A172 (cell line): ENCODE measurements at regions not wholly inside any gene's neighbourhood (a gene's known extent, or its start where the extent isn't known, plus 50 kb on each side); places are given as distances from the start of the nearest gene placed in this dataset.
"Not testable (repeated sequence)": the region's sequence is repeated elsewhere in the genome, so short reads cannot be mapped to it uniquely, and the experiment has no call there.

Experiments used
- DNase-seq: peaks from one replicate; pipeline ENCODE4 v3.0.0-alpha.2; 2015; ENCODE audit warnings: low spot score

DNA sequence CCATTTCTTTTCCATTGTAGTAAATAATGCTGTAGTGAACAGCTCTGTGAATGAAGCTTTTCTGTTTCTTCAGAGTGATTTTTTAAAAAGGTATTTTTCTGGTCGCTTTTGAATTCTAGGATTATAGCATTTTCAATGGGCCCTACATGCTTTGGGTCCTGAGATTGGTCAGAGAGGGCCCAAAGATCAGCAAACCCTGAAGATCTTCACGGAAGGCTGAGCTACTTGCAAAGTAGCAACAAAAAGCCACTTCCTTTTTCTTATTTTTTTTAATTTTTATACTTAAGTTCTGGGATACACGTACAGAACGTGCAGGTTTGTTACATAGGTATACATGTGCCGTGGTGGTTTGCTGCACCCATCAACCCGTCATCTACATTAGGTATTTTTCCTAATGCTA lies 200.5 kb downstream of the FAT3 start:
- DNase-seq, result no peak

DNA sequence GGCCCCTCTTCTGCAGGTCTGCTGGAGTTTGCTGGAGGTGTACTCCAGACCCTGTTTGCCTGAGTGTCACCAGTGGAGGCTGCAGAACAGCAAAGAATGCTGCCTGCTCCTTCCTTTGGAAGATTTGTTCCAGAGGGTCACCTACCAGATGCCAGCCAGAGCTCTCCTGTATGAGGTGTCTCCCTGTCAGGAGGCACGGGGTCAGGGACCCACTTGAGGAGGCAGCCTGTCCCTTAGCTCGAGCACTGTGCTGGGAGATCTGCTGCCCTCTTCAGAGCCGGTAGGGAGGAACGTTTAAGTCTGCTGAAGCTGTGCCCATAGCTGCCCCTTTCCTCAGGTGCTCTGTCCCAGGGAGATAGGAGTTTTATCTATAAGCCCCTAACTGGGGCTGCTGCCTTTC lies 207.9 kb downstream of the FAT3 start:
- no peak for DNase-seq

DNA sequence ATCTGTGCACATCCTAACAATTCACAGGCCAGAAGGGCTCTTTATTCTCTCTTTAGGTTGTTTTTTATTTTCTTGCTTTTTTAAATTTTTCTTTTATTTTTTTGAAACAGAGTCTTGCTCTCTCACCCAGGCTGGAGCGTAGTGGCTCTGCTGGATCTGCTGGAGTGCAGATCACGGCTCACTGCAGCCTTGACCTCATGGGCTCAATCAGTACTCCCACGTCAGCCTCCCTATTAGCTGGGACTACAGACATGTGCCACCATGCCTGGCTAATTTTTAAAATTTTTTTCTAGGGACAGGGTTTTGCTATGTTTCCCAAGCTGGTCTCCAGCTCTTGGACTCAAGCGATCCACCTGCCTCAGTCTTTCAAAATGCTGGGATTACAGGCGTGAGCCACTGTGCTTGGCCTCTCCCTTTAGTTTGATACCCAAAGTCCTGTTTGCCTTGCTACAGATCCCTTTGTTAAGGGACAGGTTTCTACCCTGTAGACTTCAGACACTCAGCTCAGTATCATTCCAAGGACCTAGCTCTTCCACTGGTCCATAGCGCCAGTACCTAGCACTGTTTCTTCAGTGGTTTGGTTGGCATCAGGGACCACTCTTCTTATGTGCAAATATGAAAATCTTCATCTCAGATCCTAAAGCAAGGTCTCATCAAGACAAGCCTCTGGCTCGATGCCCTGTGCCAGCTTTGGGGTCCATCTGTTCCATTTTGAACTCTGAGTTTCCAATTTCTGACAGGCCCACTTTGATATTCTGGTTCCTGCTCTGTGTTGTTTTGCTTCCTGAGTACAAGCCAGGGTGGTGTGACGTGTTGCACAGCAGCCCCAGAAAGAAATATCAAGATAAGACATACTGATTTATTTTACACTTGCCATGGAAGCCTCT lies 211.7 kb downstream of the FAT3 start:
- no peak for DNase-seq

DNA sequence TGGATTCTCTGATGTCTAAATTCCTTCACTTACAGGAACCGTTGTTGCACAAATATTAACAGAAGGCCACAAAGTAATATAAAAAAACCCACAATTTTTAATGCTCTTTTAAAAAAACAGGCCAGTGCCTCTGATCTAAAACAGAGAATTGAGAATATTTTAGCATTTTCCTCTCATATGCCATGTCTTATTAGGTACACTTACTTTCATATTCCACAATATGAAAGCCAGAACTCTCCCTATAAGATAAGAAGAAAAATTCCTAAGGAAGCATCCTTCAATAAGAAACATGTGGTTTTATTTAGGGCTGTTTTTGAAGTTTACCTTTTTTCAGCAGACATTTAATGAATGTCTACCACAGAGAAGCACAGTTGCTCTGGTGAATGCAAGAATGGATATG lies 214.5 kb downstream of the FAT3 start:
- no peak for DNase-seq

DNA sequence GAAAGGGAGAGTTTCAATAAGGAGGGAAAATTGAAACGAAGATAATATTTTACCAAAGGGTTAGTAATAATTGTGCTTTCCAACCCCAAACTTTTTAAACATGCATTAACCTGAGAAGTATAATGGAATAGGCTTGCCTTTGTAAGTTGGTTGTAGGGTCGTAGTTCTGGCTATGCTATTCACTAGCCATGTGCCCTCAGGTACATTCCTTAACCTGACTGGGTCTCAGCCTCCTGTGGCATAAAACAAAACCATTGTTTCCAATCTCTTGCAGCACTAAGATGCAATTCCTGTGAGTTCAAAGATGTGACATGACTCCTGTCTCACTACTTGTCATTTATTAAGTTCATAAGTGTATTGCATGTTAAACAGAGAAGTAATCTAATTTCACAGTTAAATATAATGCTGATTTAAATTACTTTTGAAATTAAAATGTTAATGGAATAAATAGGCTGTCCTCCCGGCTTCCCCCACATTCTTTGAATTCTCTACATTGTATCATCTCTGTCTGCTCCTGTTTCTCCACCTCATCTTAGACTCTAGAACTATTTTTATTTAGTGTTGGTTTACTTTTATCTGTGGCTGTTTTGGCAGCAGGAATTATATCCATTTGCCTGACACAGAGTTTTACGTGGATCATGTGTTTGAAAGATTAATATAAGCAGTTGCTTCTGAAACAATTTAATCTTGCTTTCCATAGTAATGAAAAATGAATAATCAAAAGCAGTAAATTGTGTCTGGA lies 216.3 kb downstream of the FAT3 start:
- DNase-seq, result no peak

DNA sequence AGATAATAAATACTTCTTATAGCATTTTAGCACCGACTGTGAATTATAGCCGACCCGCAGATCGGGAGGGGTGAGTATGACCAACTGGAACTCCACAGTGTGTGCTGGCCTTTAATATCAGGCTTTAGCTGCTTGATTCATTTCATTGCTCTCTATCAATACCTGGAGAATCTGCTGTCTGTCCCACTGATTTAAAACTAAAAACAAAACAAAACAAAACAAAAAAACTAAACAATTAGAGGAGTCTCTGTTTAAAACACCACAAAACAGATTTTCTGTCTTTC lies 216.8 kb downstream of the FAT3 start:
- no peak for DNase-seq

DNA sequence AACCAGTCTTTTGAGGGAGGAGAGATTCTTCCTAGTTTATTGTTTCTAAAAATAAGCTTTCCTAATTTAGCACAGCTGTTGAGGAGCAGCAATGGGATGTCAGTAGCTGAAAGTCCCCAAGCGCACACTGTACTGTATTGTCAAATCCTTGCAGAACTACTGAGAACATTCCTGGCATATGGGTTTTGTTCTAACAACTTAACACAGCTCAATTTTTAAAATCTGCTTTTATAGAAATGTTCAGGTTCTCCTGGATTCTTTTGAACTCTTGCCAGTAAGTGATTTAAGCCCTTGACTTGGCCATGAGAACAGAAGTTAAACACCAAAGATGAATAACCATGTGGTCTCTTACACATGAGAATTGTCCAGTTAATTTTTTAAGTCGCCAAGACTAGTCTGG lies 218.6 kb downstream of the FAT3 start:
- DNase-seq, result no peak

DNA sequence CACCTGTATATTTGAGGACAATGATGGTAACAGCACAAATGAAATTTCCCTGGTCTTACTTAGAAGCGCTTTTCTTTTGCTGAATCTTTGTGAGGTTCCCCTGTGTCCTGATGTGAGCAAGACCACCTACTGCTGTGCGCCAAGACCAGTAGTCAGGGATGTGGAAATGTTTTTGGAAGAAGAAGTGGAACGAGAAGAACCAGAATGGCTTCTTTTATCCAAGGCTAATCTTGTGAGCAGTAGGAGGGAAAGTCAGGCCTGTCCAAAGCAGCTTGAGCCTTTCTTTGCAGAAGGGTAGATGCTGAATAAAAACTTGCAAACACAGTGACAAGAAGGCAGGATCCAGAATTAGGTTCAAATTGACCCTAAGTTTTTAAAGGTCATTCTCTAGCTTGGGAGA lies 223.0 kb downstream of the FAT3 start:
- no peak for DNase-seq

DNA sequence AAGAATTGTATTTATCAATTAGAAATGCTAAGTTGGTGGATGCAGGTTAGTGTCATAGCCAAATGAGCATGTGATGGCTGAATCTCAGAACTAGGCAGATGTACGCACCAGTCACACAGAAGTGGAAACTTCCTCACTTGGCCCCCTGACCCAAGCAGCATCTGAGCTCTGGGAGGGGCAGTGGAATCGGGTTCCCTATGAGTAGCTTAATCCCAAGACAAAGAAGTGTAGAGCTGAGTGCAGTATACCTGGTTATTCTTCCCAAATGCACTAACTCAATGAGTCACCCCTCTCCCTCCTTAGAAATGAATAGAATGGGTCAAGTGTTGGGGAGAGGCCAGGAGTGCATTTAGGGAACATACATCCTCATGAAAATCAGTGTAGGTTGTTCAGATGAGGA lies 224.6 kb downstream of the FAT3 start:
- DNase-seq, result no peak

DNA sequence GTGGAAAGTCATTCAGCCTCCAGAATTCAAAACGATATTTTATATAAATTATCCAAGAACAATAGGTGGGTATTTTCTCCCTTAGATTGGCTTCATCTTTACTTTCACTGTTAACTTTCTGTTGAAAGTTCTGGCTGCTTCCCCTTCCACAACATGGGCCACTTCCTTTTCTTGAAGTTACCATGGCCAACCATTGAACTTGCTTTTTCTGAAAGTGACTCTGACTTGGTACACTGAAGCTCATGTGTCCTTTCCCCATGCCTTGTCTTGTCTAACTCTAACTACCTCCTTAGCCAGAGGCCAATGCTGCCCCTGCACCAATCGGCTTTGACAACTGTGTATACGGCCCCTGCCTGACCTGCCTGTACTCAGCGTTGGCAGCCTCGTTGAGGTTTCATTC lies 225.2 kb downstream of the FAT3 start:
- DNase-seq, result no peak

DNA sequence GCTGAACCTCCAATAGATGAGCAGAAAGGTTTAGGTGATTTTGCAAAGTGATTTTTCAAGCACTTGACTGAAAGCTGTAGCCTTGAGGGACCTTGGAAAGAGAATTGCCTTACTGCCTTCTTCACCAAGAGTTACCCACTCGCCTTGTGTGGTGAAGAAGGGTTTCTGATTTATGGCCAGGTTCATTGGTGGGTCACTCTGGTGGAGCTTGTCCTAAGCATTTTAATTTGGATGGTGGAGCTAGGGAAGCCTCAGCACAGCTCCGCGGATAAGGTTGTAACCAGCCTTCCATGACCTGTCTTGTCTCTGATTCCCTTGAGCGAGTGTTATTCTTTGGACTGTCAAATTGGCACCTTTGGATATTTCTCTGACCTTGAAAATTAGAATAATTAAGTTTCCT lies 226.4 kb downstream of the FAT3 start:
- DNase-seq, result no peak

DNA sequence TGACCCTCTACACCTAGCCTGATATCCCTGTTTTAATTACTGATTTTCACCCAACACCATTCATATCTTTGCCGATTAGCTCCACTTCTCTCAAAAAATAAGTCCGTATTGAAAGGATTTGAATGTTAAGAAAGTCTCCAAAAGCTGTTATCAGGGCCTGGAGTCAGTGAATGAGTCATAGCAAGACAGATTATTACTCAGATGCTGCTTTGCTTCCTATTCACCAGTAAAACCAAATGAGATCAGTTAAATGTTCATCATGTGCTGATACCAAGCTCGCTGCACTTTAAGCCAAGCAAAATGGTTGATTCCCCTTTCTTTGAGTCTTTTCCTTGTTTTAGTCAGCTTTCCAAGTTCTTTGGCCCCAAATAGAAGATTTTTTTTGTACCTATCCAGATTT lies 228.4 kb downstream of the FAT3 start:
- peak; percentile 70 for DNase-seq

DNA sequence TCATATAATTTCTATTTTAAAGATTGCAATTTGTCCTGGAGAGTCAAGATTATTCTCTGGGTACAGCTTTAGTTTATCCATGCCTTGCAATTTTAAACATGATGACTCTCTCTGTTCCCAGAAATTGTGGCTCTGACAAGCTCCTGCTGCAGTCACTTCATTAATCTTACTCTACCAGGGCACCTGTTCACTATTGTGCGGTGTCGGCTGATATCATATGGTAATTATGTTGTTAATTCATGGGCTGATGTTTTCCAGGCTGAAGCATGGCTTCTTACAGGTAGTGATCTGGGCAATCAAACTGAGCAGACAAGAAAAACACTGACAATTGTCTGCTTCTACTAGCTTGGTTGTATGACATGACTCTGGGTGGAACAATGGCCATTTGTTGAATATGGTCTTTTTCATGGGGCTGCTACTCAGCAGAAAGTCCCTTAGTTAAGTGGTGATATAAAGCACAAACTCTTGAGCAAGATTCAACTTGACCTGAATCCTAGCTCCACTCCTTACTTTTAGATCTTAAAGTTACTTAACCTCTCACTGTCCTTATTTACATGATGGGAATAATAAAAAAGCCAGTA lies 230.7 kb downstream of the FAT3 start:
- no peak for DNase-seq

DNA sequence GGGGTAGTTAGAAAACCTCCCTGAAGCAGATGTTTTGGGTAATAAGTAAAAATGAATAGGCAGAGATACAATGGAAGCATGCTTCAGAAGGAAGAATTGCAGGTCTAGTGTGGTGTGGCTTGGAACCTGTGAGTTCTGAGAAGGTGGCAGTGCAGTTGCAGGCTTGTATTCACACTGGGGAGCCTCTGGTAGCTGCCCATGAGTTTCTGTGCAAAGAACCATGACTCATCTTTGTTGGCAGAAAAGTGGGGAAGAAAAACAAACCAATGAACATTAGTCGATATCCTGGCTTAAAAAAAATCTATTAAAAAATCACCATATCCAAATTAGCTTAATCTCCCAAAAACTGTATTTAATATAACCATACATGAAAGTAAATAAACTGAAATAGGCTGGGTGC lies 232.6 kb downstream of the FAT3 start:
- DNase-seq, result peak; percentile 18

DNA sequence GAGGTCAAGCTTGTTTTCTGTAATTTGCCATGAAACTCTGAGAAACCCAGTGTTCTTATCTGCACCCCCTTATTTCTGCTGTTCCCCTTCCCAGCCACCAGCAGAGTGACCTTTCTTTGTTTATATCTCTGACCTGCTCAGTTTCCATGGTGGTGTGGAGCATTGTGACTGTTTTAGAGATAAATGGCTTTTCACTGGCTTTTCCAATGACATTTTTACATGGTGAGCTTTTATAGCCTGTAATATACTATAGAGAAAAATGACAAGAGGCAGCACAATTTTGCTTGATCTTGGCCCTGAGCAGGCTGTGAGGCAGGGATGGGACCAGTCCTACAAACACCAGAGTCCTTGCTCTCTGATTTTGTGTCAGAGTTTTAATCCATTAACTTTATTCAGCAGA lies 233.9 kb downstream of the FAT3 start:
- DNase-seq, result no peak

DNA sequence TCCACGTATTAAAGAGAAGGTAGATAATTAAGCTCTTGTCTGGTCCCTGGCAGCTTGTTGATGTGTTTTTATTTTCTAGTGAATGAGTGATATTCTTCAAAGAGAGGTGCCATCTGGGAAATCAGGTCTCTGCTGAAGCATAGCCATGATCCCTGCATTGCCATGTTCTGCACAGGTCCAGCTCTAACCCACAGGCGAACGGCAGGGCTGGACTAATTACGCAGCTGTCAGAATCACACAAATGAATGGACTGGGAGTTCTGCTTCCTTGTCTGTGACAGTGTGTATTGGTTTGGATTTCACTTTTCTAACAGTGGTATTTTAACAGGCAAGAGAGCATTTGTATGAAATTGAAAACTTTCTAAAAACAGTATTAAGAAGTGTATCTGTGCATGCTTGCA lies 235.6 kb downstream of the FAT3 start:
- no peak for DNase-seq

DNA sequence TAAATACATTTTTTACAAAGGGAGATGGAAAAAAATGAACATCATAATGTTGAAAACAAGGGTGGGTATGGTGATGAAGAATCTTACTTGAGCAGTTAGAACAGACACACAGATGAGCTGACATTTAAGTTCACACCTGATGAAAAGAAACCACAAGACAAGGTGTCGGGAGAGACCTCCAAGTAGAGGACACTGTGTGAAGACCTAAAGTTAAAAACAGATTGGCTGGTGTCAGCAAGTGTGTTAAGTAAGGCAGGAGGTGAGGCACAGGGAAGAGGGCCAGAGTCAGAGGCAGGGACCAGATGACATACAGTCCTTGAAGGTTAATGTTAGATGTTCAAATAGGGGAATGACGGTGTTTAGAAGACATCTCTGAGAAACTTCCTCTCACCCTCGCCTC lies 236.8 kb downstream of the FAT3 start:
- no peak for DNase-seq

DNA sequence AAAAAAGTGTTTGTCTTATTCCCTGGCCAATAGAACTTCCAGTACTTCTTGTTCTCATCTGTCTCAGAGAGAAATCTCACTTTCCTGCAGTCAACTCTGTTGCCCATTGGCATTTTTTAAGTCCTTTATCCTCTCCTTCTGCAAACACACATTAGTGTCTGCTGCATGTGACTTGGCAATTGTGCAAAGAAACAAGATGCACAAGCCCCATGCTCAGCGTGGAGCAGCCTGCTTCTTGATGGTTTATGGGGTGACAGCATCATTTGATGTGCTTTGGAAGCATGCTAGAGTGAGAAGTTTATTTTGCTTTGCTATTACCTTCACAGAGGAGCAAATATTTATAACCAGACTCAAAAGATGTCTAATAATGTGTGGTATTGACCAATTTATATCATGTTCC lies 238.2 kb downstream of the FAT3 start:
- DNase-seq, result no peak

DNA sequence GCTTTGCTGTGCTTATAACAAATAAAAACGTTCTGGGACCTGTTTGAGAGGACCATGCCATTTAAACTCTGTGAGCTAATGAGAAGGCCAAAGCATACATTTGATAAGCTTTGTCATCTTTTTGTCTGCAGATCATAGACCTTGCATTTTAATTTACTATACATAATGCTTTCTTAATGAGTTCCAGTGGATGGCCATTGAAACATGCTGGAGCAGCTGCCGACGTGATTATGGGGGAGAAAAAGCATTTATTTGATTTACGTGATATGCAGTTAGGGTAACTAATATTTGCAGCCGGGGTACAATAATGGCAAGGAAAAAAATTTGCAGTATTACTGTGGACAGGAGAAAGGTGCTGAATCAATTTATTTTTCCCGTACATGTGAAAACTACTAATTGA lies 240.2 kb downstream of the FAT3 start:
- no peak for DNase-seq

DNA sequence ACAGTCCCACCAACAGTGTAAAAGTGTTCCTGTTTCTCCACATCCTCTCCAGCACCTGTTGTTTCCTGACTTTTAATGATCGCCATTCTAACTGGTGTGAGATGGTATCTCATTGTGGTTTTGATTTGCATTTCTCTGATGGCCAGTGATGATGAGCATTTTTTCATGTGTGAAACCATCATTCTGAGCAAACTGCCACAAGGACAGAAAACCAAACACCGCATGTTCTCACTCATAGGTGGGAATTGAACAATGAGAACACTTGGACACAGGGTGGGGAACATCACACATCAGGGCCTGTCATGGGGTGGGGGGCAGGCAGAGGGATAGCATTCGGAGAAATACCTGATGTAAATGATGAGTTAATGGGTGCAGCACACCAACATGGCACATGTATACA lies 240.8 kb downstream of the FAT3 start:
- not testable (repeated sequence) for DNase-seq

DNA sequence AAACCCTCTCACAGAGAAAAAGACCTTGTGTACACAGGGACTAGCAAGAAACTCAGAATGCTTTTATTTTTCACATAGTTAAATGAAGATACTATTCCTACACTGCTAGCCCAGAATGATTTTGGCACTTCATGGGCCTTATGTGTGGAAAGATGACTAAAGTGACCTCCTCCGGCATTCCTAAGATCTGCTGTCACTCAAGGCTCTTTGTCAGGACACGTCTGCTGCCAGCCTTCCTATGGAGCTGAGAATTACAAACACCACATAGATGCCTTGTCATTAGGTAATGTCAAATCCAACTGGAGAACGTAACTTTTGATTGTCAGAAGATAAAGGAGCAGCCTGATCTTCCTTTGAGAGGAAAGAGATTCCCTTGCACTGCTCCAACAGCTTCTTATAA lies 249.1 kb downstream of the FAT3 start:
- no peak for DNase-seq

DNA sequence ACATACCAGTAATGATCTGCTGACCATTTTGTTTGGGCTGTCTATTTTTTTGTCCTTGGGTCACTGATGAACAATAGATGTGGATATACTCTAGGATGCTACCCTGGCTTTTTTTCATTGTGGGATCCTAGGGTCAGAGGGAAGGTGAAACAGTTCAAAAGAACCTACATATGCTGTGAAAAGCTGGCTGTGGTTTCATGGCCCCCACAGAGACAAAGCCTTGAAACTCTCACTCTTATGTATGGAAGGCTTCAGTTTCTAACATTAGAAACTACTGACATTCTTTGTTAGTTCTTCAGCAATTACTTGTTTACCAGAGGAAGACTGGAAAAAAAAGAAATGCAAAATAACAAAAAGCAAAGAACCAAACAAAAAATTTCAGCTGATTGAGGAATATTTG lies 250.7 kb downstream of the FAT3 start:
- DNase-seq, result no peak

DNA sequence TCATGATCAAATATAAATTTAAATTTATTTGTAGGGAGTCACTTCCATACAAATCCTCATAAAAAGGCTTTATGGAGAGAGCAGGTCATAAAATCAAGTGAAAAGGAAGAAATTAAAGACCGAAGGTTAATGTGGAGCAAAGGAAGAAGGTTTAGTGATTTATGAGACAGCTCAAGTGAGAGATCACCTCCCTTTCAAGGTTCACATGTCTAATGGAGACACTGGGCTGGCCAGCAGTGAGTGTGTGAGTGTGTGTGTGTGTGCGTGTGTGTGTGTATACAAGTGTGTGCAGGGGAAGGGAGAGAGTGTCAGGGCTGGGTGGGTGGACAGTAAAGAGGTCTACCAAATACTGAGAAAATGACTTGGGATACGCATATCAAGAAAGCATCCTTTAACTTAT lies 251.2 kb downstream of the FAT3 start:
- DNase-seq, result no peak
